ENCODE measurements at regions not wholly inside any gene's neighbourhood (a gene's known extent, or its start where the extent isn't known, plus 50 kb on each side); places are given as distances from the start of the nearest gene placed in this dataset.
"Not testable (repeated sequence)": the region's sequence is repeated elsewhere in the genome, so short reads cannot be mapped to it uniquely, and the experiment has no call there.

DNA sequence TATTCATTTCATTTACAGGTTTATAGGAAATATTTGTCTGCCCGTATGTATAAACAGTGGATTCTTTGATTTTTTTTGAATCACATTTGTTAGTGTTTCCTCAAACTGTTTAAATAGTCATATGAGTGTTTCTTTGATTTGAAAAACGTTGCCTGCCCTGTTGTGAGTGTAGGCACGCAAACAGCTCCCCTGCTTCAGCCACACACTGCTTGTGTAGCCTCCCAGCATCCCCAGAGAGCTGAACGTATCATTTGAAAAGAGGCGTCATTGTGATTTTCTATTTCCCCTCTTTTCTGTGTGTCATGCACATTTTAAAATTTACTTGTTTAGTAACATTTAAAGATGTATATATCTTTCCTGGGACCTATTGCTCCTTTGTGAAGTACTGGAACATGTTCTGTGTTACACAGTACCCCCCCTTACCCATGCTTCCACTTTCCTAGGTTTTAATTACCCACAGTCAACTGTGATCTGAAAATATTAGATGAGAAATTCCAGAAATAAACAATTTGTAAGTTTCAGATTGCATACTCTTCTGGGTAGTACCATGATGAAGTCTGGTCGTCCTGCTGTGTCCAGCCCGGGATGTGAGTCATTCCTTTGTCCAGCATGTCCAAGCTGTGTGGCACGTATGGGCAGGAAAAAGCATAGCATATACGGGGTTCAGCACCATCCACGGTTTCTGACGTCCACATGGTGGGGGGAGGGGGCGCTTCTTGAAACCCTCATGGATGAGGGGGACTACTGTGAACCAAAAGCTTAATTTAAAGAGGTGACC, 78.7 kb downstream of the NPIPB11 start:
- not testable (repeated sequence) for FAIRE-seq

DNA sequence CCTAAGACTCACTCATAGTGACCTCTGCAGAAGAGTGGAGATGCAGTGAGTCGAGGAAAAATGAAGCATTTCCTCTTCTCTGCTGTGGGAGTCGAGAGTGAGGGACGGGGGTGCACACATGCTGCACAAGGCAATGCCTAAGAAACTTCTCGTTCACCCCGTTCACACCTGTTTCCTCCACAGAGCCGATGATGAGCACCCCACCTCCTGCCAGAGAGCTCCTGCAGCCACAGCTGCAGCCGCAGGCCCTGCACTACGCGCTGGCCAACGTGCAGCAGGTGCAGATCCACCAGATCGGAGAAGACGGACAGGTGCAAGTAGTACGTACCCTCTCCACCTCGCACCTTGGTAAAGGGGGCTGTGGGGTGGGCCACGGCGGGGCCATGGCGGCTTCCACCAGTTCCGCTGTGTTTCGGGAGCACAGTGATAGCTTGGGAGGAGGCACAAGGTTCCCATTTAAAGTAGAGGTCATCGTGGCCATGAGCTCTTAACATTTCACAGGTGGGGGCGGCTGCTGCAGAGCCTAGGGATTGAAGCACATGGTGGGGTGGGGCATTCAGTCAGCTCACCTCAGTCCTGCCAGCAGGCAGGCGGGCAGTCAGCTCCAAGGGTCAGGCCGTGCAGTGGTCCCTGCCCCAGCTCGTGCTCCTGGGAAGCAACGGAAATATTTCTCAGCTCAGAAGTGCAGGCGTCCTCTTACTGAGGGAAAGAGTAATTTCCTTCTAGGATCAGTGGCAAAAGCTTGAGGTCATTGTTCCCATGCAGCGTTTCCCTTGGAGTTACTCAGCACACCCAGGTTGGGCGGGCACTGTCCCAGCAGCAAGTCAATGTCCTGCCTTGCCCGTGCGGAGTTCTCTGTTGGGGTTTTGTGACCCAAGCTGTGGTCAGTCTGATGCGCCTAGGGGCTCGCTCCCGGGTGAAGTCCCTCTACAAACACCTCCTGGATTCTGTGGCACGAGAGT, 80.1 kb downstream of the NPIPB11 start:
- FAIRE-seq, result not testable (repeated sequence)

DNA sequence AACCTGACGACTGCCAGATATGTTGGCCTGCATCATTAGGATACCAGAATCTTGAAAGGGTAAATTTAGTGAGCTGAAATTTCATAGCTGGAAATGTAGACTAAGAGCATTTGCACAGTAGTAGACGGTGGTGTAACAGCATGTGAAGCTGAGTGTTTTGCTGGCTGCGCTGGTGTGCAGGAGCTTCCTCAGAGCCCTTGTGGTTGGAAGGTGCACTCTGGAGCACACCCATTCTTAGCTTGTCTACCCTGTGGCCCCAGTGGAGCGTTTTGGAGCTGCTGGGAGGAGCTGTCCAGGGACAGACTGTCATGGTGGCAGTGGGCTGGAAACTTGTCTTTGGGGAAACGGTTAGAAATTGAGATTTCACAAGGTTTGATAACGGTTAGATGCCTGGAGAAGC, 82.8 kb downstream of the NPIPB11 start:
- not testable (repeated sequence) for FAIRE-seq

DNA sequence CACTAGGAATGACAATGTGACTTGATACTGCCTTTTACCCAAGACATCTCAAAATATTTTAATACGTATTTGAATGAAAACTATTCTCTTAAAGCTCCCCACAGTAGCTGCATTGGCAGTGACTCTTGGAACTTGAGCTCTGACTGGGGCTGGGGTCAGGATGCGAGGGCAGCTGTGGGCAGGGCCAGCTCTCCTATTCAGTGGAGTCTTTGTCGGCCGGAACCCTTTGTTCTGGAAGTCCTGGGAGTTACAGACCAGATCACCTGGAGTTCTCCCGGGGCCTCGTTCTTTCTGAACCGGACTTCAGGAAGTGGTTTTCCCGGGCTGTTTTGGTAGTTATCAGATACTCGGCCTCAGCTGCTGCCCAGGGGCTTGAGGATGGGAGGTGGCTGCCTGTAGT, 84.9 kb downstream of the NPIPB11 start:
- no peak for FAIRE-seq

DNA sequence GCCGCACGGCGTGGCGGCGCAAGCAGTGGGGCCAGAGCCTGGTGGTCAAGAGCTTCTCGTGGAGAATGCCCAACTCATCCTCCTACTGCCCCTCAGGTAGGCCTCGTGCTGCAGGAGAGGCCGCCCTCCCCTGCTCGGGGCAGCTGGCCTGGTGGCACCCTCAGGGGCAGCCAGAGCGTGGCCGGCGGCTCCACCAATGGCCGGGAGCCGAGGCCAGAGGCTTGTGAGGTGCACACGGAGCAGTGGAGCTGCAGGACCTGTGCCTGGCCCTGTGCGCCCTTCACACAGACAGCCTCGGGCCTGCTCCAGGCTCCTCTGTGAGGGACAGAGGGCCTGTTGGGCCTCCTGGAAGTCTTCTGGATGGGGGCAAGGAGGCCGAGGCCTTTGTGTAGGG, 85.5 kb downstream of the NPIPB11 start:
- FAIRE-seq, result no peak

DNA sequence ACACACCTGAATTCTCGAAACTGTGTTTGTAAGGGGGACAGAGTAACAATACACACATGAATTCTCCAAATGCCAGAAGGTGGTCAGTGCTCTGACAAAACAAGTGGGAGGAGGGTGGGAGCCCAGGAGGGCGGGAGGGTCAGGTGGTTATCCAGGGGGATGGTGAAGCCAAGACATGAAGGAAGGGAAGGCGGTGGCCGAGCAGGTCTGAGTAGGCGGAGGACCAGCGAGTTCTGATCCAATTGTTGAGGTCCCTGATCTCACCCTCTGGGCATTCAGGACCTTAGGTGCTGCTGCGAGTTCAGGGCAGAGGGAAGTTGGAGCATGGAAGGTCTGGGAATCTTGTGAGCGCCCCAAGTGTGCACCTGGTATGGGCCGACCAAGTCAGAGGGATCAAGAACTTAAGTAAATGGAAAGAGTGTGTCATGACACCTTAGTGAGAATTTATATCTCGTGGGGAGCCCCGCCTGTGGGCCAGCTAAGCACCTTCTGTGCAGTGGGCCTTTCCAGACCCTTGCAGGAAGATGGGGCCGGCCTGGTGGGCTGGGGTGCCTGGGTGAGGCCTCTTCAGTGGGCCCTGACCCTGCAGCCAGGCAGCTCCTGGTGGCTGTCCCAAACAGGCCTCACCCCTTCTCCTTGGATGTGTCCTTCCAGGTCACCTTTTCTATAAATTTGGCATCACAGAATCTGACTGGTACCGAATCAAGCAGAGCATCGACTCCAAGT, 86.1 kb downstream of the NPIPB11 start:
- FAIRE-seq, result no peak

DNA sequence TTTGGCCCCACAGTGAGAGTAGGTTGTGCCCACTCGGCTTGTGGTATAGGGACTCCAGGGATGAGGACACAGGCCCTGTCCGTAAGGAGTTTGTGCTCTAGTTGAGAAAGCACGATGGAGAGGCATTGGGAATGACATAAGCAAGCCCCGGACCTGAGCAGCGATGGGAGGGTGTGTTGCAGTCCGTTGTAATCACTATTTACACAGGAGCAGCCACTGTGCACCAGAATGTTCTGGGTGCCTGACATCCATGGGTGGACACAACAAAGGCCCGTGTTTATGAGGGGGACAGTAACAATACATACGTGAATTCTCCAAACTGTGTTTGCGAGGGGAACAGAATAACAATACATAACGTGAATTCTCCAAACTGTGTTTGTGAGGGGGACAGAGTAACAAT, 86.8 kb downstream of the NPIPB11 start:
- FAIRE-seq, result no peak

DNA sequence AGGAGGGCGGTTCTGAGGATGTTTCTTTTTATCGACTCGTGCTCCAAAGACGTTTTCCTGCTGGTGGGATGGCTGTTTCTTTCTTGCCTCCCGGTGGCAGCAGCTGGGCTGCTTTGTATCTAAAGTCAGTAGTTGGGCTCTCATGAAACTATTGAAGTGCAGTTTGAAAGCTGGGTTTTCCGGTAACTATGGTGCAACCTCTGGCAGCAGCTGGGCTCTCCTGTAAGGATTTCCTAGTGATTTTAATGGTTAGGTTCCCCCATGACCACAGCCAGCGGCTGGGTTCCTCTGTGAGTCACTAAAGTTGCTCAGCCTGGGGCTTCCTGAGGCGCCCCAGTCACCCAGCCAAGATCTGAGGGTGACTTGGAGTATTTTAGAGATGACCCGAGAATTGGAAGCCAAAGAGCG, 87.9 kb downstream of the NPIPB11 start:
- FAIRE-seq, result not testable (repeated sequence)

DNA sequence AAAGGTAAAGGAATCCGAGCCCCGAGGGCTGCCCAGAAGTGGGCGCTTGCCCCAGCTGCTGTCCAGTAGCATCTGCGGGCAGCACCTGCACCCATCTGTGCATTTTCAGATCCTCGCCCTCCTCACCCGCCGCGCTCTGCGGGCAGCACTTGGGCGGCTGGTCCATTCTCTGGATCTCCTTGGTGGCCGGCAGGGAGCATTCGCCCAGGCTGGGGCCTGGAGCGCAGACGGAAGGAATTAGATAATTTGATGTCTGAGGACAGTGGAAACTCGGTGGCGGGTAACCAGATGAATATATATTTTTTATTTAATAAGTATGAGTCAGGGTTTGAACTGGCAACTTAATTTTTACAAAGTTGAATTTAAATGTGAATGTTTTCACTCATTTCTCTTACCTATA, 88.5 kb downstream of the NPIPB11 start:
- no peak for FAIRE-seq

DNA sequence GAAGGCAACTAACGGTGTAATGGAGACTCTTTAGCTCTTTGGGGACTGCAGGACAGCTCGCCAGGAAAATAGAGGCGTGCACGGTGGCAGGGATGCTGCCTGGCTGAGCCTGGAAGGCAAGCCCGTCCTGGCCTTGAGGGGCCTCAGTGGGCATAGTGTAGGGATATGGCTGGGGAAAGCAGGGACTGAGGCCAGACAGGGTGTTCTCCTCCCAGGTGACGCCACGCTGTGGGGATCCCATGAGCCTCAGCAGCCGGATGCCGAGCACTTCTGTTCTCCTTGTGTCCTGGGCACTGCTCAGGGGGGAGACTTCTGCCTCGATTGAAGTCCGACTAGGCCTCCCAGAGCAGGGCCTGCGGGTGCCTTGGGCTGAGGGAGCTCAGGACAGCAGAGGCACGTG, 89.2 kb downstream of the NPIPB11 start:
- FAIRE-seq, result no peak

DNA sequence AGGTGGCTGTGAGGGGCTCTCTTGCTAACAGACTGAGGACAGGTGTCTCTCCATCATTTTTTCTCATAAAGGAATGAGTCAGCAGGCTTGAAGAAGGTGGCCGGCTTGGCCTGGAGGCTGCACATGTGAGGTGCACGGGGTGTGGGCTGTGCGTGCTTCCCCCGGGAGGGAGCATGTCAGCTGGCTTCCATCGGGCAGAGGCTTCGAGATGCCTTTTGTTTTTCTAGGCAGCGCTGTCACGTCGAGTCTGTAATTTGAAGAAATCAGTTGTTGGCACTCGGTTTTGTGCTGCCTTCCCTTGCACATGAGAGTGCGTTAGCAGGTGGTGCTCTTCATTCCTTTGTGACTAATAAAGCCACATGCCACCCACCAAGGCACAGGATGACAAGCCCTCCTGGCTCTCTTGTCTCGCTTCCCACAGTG, 89.7 kb downstream of the NPIPB11 start:
- no peak for FAIRE-seq

DNA sequence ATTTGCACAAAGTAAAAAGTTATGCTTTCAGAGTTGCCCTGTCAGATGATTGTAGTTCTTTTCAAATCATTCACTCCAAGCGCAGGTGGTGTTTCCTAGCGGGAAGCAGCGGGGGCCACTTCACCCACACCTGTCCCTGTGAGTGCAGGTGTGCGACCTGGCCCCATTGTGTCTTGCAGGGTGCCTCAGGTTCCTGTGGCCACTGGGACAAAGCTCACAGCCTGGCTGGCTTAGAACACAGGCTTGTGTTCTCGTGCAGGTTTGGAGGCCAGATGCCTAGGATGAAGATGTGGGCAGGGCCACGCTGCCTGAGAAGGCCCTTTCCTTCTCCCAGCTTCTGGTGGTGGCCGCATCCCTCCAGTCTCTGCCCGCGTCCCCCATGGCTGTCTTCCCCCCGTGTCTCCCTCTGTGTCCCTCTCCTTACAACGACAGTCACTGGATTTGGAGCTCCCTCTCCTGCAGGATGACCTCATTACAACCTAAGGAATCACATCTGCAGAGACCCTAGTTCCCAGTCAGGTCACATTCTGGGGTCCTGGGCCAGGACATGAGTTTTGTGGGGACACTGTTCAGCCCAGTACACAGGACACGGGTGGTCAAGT, 90.5 kb downstream of the NPIPB11 start:
- FAIRE-seq, result no peak

DNA sequence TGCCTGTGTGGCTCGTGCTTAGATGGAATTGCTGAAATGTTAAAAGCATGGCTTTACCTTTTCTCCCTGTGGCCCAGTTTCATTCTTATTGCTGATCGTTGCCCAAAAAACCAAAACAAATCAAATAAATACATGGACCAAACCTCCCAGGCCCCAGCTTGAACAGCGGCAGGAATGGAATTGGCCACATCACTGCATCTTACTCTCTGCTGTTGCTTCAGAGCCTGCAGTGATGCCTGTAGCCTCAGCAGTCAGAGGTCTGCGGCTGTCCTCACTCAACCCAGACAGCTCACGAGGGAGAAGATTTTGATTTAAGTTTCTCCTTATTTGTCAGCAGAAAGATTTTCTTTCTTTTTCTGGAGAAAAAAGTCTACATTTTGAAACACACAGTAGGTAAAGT, 91.5 kb downstream of the NPIPB11 start:
- no peak for FAIRE-seq

DNA sequence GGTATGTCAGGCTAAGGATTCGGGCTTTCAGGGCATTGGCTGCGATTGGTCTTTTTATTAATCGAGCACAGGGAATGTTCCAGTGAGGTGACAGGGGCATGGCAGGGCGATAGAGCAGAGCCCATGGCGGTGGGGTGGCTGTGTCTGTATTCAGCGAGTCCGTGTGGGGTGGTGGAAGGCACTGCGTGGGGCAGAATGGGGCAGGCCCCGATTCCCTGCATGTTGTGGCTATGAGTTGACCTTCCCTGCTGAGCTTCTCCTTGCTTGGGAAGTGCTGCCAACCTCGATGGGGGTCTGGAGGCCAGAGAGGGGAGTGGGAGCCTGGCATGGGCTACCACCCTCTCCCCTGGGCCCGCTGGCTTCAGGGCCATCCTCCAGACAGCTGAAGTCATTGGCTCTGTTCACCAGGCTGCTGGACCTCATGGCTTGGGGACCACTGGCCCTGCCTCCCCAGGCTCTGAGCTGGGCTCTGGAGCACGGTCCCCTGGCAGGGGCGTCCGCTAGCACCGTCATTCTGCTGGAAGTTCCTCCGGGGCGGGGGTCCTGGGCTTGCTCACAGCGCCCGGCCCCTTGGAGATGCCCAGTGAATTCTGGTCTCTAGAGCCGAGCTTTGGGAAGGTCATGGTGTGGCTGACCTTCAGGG, 92.1 kb downstream of the NPIPB11 start:
- FAIRE-seq, result no peak

DNA sequence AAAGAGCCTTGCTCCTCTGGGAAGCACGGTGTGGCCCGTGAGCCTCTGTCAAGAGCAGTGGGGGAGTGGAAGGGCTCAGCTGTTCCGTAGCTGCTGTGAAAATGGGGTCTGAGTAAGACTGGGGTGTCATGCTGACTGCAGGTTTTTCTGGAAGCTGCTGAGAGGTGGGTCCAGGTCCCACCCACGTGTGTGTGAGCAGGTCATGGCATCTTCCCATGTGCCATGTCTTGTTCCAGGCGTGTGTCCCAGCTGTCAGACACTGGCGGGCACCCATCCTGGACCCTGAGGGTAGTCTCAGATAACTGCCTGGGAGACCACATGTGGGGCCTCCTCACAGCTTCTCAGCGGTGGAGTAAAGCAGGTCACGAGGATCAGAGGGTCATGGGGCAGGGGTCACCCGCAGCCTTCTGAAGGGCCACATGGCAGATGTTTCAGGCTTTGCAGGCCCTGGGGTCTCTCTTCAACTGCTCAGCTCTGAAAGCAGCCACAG, 92.9 kb downstream of the NPIPB11 start:
- no peak for FAIRE-seq

DNA sequence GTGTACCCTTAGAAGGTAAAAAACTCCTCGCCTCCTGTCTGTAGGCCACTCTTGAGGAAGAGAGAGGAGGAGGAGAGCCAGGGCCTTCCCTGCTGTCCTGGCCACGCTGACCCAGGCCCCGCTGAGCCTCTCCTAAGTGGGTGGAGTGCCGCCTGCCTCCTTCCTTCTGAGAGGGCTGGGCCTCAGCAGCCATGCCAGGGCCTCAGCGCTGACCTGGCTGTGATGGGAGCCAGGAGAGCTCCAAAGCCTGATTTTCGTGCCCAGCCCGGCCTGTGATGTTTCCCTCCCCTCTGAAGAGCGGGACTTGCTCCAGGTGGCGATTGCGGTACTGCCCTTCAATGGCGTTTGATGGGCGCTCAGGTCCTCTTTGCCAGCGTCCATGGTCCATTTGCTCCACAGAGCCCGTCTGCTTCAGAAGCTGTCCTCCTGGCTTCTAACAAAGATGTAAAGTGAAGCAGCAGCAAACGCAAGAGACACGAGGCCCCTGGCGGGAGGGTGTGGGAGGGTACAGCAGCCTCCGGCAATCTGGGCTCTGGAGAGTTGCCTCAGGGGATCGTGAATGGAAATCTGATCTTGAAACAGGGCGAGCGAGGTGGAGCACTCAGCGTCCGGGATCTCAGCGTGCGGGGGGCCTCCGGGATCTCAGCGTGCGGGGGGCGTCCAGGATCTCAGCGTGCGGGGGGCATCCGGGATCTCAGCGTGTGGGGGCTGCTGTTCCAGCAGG, 93.5 kb downstream of the NPIPB11 start:
- FAIRE-seq, result no peak

DNA sequence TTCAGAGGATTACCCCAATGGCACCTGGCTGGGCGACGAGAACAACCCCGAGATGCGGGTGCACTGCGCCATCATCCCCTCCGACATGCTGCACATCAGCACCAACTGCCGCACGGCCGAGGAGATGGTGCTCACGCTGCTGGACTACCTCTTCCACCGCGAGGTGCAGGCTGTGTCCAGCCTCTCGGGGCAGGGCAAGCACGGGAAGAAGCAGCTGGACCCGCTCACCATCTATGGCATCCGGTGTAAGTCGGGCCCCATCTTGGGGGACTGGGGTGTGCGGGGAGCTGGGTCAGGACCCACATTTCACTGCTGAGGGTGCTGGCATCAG, 94.2 kb downstream of the NPIPB11 start:
- FAIRE-seq, result not testable (repeated sequence)

DNA sequence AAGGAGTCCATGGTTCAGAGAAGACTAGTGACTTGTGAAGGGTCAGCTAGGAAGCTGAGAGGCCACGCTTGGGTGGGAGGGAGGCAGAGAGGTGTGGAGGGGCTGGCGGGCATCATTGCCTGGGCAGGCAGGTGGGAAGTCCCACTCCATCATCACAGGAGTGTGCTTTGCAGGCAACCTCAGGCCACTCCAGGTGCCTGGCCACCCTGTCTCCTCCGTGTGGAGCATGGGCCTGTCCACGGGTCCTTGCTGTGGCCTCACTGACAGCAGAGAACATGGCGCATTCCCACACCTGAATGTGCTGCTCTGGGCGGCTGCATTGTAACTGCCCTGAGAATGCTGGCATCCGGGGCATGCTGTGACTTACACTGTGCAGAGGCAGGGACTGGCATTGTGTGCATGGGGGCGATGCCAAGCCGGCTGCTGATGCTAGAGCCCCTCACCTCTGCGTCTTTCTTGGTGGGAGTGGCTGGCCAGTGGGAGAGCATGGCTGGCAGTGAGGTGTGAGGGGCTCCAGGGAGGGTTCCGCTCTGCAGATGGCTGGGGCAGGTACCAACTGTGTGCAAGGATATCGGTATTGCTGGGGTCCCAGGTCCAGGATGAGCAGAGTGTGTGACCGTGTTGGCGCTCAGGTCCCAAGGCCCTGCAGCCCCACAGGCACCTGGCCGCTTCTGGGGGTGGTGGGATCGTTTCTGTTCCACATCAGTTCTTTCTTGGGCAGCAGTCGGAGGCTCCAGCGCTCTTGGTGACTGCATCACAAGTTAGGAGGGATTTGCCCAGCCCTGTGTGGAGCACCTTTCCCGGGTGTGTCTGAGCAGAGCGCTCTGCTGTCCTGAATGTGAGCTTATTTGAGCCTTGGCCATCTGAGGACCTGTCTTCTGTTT, 94.8 kb downstream of the NPIPB11 start:
- FAIRE-seq, result no peak

DNA sequence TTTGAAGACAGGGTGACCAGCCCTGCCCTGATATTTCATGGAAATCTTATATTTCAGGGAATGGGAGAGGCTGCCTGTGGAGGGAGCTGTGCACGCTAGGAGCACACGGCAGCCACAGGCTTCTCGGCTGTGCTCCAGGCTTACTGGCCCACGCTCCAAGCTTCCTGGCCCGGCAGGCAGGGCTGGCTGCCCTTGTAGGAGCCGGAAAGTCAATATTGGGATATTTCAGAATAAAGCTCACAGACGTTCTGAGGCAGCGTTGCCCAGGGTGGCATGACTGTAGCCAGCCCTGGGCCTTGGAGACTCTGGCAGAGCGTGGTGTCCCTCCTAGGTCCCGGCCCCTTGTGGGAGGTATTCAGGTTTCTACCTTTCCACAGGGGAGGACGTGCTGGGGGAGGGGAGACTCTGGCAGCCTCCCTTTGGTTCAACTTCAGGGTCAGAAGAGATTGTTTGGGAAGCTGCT, 95.6 kb downstream of the NPIPB11 start:
- no peak for FAIRE-seq

DNA sequence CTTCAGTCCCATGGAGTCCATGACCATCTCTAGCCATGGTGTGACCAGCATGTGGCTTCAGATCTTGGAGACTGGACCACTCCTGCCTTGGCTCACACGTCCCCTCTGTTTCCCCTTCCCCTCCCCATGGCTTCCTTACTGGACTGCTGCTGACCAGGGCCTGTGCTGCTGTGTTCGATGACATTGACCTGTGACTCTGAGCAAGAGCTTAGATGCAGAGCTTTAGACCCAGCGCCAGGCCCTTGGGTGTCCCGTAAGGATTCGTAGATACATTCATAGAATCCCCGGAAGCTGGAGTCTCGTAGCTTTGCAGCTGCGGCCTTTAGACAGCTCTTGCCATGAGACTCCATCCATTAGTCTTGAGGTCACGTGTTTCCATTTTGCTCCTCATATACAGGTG, 96.3 kb downstream of the NPIPB11 start:
- not testable (repeated sequence) for FAIRE-seq
